GM21381 (cell line): ENCODE measurements at regions not wholly inside any gene's neighbourhood (a gene's known extent, or its start where the extent isn't known, plus 50 kb on each side); places are given as distances from the start of the nearest gene placed in this dataset.
"Not testable (repeated sequence)": the region's sequence is repeated elsewhere in the genome, so short reads cannot be mapped to it uniquely, and the experiment has no call there.

ENCODE experiments used
- ATAC-seq: cut with Tn5 transposase; IDR thresholded peaks from one replicate; pipeline ENCODE4 v1.9.1; 2021; ENCODE audit warnings: mild to moderate bottlenecking, moderate library complexity; ENCODE audit not compliant: unreplicated experiment

DNA sequence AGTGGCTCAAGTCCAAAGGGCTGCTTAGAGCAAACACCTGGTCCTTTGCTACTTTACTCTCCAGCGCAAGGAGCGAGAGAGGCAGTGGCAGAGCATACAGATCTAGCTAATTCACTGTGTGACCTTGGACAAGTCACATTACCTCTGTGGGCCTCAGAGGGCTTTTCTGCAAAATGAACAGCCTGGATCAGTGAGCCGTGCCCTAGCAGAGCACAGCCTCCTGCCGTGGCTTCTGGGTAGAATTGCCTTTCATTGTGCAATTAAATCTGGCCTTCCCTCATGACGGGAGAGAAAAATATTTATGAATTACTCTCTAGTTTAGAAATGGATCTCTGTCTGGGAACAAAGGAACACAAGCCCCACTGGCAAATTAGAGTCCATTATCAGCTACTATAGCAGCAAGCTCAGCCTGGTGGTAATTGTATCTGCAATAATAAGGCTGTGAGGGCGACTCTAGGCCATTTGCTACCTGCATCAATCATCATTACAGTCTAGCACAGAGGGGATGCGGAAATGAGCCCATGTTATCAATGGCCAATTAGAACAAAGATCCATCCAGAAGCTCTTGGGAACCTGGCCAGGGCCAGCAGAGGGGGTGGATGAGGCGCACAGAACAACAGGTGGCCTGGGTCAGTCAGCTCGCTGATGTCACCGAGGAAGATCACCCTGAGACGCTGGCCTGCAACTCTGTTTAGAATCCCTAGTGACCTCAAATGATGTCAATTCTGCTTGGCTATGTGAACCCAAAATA, 114.2 kb upstream of the LY86 start:
- no peak for ATAC-seq

DNA sequence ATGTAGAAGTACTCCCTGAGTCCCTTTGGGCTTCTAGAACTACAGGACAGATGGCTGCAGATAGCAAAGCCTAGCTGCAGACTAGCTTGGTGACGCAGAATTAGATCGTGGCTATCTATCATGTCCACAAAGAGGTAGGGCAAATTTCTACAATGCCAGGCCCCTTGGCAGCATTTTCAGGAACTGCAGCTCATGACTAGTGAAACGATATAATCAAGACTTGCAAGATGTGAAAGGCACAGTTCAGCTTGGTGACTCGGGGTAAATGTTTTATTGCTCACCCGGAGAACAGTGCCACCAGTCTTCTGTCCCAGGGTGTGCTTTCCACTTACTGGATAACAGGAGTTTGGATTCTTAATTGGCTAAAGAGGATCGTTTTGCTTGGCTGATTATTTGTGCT, 108.7 kb upstream of the LY86 start:
- no peak for ATAC-seq

DNA sequence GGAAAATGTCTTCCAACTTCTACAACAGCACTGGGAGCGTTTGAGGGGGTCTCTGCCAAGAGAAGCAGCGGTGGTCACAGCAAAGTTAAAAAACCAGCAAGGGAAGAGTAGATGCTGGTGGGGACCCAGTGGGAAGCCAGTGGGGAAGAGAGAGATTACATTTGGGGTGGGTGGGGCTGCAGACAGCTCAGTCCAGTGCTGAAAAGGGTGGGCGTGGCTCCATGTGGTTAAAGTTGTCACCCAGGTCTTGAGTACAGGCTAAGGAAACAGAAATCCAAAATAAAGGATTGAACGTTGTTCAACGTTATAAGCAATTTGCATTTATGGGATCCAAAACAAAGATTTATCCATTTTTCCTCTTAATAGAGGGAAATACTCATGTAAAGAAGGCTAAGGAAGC, 106.3 kb upstream of the LY86 start:
- no peak for ATAC-seq

DNA sequence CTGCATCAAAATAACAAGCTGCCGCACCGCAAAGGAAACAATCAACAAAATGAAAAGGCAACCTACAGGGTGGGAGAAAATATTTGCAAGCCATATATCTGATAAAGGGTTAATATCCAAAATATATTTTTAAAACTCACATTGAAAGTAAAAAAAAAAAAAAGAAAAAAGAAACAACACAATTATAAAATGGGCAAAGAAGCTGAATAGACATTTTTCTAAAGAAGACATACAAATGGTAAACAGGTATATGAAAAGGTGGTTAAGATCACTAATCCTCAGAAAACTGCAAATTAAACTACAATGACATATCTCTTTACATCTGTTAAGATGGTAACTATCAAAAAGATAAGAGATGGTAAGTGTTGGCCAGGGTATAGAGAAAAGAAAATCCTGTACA, 105.4 kb upstream of the LY86 start:
- ATAC-seq: no peak

DNA sequence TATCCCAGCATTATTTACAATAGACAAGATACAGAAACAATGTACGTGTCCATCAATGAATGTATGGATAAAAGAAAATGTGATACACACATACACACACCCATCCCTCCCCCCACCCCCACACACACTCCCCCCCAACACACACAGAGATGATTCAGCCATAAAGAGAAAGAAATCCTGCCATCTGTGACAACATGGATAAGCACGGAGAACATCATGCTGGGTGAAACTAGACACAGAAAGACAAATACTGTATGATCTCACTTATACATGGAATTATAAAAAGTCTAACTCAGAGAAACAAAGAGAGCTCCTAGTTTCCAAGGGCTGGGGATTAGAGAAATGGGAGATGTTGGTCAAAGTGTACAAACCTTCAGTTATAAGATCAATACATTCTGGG, 104.8 kb upstream of the LY86 start:
- ATAC-seq: no peak

DNA sequence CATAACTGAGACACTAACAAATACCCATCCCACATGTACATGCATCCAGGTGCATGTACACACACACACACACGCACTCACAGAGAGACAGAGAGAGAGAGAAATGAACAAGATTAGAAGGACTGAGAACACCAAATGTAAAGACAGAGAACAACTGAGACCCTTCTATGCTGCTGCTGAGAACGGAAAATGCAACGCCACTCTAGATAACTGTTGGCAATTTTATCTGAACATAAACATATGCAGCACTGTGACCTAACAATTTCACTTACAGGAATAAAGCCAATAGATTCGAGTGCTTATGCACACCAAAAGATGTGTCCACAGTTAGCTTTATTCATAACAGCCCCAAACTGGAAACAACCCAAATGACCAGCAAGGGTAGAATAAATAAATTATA, 103.8 kb upstream of the LY86 start:
- ATAC-seq: no peak

DNA sequence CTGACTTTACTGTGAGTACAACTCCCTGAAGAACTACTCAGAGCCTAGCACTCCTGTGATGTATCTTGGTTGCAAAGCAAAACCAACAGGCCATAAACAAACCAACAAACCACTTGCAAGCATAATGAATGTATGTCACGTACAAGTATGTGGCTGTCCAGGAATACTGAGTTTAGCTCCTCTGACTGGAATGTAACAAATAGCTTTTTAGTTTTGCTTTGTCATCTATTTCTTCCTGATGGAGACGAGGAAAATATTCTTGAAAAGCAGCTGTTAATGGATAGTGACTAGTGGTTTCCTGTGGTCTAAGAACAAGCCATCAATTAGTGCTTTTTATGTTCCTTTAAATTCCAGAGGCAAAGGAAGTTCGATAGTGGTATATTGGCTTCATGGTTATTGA, 101.9 kb upstream of the LY86 start:
- ATAC-seq: no peak

DNA sequence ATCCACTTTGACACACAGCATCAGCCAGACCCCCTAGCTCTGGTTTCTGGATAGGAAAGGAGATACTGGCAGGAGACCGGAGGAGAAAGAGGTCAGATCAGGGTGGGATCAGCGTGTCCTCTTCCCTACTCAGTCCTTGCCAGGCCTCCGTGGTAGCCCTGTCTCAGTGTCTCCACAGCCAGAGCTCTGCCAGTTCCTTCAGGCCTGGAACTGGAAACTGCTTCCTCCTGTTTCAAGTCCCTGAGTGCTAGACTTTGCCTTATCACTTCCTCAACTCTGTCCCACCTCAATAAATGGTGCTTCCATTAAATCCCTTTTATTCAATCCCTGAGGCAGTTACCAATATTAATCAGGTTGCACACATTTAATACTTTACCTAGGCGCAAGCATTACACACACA, 96.8 kb upstream of the LY86 start:
- ATAC-seq: no peak

DNA sequence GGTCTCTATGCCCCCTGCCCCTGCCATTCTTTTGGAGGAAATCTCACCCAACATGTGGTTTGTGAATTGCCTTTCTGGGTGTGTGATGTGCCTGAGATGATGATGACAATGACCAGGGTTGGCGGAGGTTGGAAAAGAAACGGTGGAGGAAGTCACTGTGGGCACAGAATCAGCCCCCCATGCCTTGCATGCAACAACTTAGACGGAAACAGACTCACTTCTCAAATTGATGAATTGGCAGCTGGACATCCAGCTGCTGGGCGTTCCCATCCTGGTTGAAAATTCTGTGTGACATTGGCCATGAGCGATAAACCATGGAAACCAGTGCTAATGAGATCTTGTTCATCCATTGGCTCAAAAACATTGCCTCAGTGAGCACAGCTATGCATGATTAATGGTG, 95.8 kb upstream of the LY86 start:
- ATAC-seq: no peak

DNA sequence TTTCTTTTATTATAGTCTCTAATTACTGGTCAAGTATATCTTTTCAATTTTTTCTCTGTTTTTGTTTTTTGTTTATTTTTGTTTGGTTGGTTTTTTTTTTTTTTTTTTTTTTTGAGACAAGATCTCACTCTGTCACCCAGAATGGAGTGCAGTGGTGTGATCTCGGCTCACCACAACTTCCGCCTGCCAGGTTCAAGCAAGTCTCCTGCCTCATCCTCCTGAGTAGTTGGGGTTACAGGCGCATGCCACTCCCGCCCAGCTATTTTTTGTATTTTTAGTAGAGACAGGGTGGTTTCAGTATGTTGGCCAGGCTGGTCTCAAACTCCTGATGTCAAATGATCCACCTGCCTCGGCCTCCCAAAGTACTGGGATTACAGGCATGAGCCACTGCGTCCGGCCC, 94.4 kb upstream of the LY86 start:
- ATAC-seq: not testable (repeated sequence)

DNA sequence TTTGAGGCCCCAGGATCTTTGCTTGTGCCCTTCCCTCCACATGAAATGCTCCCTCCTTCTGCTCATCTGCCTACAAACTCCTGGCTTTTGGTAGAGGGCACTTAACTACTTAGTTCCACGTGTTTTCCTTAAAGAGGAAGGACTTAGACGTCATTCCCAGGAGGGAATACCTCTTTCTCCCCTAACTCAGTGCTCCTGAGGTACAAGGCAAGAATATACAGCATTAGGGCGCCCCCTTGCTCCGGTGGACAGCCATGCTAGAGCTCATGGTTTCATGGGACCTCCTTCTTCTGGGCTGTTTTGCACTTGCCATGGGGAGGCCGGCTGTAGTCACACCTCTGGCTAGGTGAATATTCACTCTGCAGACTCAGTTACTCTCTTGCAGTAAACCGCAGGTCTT, 93.8 kb upstream of the LY86 start:
- peak; percentile 65 for ATAC-seq

DNA sequence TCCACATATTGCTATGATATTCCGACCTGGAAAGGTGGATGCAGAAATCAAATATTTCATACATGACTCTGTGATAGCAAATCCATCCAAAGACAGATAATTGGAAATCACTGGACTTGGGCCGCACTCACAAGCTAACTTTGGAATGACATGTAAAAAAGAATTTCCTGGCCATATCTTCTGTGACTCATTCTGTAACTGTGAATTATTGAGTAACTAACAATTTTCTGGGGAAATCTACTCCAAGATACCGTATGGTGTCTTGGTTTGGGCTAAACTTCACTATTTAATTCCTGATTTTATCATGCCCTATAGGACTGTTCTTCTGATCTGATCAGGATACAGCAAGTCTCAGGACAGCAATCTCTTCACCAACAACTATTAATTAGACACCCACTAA, 92.7 kb upstream of the LY86 start:
- ATAC-seq: no peak

DNA sequence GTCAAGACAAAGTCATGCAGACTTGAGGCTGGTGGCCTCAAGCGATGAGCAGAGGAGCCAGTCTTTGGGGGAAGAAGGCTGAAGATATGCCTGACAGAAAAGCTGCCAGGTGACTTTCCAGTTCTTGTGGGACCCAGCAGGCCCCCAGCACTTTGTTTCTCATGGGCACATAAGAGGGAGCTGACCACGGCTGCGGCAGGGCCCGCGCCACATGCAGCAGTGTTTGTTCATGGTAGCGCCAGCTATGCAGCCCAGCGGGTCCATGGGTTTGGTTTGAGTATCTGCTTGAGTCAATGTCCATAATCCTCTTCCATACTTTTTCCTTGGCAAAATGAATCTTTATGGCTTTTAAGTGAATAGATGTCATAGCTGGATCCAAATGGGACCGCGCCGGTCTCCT, 91.0 kb upstream of the LY86 start:
- ATAC-seq: no peak

DNA sequence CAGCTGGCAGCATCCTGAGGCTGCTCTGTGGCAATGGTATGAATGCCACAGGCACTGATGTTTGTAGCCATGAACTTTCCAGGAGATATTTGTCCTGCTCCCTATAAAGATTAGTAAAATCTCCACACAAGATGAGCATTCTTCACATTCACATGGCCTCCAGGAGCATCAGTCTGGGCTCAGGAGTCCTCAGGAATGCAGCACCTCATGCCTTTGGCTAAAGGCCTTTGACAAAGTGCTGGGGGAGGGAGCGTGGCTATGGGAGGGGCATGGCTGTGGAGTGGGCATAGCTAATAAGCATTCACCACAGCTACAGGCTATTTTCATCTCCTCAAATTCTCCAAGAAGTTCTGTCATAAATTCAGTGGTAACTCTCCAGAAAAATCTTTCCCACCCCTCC, 90.5 kb upstream of the LY86 start:
- ATAC-seq: no peak

DNA sequence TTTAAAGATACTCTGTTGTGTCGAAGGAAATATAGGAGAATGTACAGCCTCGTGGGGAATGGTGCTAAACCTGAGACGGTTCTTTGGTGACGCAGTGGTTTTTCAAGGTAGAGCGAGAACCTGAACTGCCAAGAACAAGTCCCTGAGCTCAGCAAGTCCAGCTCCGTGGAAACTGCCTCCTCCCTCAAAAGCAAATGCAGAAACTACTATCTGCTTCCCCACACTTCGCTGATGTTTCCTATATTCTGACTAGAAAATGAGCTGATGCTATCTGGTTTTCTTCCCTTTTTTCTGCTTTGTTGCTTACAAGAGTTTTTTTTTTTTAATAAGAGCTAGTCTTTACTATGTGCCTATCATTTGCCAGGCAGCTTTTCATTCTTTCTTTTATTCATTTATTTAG, 85.3 kb upstream of the LY86 start:
- no peak for ATAC-seq

DNA sequence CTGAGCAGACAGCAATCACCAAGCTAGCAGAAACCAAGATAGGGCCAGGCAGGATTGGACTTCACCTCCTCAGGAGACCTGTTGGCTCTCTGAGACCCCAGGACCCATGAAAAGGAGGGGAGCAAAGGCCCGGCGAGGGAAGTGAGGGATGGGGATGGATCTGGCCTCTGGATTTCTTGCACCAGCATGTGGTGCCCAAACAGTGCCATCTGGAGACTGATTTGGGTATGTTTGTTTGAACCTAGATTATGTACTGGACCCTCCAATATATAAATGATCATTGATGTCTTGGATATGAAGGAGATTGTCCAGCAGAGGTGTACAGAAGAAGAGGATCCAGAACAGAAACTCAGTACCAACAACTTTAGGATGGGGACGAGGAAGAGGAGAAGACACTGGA, 83.4 kb upstream of the LY86 start:
- no peak for ATAC-seq

DNA sequence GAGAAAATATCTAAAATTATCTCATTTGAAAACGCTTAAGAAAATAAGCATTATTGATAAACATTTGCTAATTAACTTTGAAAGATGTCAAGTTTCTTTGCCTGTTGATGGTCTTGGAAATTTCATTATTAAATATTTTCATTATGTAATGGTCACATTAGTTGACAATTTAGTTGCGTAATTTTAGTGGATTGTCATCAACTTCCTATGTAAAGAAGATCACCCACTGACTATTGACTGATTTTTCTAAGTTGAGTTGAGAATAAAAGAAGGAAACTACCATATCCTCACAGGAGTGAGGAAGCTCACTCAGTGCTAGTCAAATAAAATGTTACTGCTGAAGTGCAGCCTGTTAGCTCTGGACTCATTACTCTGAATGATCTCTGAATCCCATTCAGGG, 79.9 kb upstream of the LY86 start:
- ATAC-seq: no peak

DNA sequence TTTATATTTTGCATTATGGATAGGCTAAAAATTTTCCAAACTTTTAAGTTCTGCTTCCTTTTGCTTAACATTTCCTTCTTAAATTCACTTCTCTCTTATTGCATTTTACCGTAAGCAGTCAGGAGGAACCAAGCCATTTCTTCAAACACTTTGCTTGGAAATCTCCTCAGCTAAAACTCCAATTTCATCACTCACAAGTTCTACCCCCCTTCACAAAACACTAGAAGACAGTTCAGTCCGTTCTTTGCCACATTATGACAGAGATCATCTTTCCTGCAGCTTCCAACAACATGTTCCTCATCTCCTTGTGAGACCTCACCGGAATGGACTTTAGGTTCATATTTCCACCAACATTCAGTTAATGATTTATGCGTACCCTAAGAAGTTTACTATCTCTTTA, 79.2 kb upstream of the LY86 start:
- no peak for ATAC-seq

DNA sequence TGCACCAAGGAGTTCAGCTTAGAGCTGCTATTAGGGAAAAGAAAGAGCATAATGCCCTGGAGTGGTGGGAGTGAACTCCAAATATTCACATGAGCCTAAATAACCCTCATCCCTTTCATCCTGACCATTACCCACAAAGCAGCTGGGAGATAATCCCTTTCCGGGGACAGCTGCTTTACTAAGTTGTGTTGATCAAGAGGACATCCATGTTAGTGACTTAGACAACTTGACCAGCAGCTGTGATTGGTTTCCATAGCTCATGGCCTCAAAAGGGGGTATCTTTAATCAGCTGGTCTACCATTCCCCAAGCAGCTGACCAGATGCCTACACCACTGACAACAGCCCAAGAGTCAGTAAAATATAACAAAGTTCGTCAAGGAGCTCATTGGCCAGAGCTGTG, 75.8 kb upstream of the LY86 start:
- no peak for ATAC-seq

DNA sequence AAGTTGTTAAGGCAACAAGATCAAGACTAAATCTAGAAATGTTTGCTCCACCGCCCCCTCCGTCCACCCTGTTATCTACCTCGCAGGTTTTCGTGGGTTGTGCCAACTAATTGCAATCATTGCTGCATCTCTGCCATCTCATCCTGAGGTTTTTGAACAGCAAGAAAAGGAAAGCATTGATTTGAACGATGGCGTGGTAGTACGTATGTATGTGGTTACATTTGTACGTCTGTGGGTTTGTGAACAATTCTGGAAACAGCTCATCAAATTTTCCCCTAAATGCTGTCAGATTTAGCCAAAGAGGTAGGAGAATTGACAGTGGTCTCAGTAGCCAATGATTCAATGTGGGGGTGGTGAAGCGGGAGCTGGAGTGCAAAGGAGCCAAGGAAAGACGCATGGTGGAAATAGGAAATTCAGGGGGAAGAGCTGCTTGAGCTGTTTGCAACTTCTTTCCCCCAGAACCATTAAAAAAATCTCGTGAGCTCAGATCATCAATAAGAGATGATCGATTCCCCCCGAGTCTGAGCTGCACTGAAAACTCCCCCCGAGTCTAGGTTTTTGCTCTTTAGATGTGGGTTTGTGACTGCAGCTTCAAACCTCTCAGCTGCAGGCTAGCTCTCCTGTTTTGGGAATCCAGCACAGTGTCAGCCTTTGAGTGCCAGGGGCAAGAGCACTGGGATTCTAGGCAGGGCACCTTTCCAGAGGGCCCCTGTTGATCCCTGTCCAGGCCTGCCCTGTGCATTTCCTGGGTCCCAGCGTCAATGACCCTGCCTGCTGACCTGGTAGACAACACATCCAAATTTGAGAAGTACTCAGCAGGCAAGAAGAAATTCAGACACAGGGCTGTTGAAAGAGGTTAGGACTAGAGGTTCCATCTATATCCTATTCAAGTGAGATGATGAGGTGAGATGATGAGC, 72.6 kb upstream of the LY86 start:
- ATAC-seq: no peak

DNA sequence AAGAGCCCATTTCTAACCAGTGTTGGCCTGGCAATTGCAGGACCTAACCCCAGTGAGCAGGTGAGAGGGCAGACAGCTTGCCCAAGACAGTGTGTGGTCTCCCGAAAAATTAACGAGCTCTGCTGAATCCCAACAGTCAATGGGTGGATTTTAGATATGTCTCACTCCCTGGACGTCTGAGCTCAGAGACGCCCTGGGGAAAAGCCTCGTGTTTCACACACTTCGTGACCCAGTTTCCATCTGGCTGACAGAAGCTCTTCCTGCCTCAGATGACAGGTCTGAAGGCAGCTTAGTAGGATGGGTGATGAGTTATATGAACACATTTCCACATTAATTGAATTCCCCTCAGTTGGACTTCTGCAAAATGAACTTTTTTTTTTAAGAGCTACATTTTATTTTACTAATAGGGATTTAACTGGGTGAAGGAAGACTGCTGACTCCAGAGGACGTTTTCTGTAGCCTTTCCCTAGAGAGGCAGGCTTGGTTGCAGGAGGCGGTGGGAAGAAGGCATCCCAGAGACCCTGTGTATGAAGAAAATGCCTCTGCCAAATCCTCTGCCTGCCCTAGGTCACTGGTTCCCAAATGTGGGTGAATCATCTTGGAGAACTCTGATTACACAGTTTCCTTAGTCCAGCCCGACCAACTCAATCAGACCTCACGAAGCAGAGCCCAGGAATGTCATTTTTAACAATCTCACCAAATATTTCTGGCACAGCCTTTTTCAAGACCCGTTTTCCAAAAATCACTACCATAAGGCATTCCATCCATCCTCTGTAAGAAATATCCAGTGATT, 71.7 kb upstream of the LY86 start:
- no peak for ATAC-seq
